GM19025 (cell line): ENCODE measurements at regions not wholly inside any gene's neighbourhood (a gene's known extent, or its start where the extent isn't known, plus 50 kb on each side); places are given as distances from the start of the nearest gene placed in this dataset.
"Not testable (repeated sequence)": the region's sequence is repeated elsewhere in the genome, so short reads cannot be mapped to it uniquely, and the experiment has no call there.

Source experiments
- ATAC-seq: cut with Tn5 transposase; IDR thresholded peaks from one replicate; pipeline ENCODE4 v1.9.1; 2021; ENCODE audit warnings: mild to moderate bottlenecking, low read depth, moderate library complexity; ENCODE audit not compliant: unreplicated experiment

- no peak for ATAC-seq
Measured at GRCh38 chr20:11502671-11503070, 415.0 kb upstream of the BTBD3 start.

GRCh38 chr20:11509776-11510175, 407.9 kb upstream of the BTBD3 start:
- ATAC-seq, result no peak

GRCh38 chr20:11511821-11512220, 405.9 kb upstream of the BTBD3 start:
- no peak for ATAC-seq

- not testable (repeated sequence) for ATAC-seq
Measured at GRCh38 chr20:11513241-11513745, 404.4 kb upstream of the BTBD3 start.

- no peak for ATAC-seq
Measured at GRCh38 chr20:11516448-11516847, 401.2 kb upstream of the BTBD3 start.

GRCh38 chr20:11520596-11520995, 397.1 kb upstream of the BTBD3 start:
- ATAC-seq, result no peak

GRCh38 chr20:11521476-11522365, 396.0 kb upstream of the BTBD3 start:
- no peak for ATAC-seq

GRCh38 chr20:11522366-11522741, 395.3 kb upstream of the BTBD3 start:
- no peak for ATAC-seq

GRCh38 chr20:11529047-11529446, 388.6 kb upstream of the BTBD3 start:
- ATAC-seq, result no peak

GRCh38 chr20:11537032-11537431, 380.7 kb upstream of the BTBD3 start:
- no peak for ATAC-seq

- ATAC-seq, result no peak
Measured at GRCh38 chr20:11539450-11539849, 378.2 kb upstream of the BTBD3 start.

- no peak for ATAC-seq
Measured at GRCh38 chr20:11540558-11540957, 377.1 kb upstream of the BTBD3 start.

GRCh38 chr20:11542645-11543044, 375.0 kb upstream of the BTBD3 start:
- ATAC-seq, result no peak

GRCh38 chr20:11544029-11544678, 373.5 kb upstream of the BTBD3 start:
- ATAC-seq, result peak; percentile 76

GRCh38 chr20:11546939-11547338, 370.8 kb upstream of the BTBD3 start:
- no peak for ATAC-seq

- ATAC-seq, result no peak
Measured at GRCh38 chr20:11549172-11550103, 368.3 kb upstream of the BTBD3 start.

- ATAC-seq, result no peak
Measured at GRCh38 chr20:11550657-11551338, 366.9 kb upstream of the BTBD3 start.

GRCh38 chr20:11551479-11551878, 366.2 kb upstream of the BTBD3 start:
- ATAC-seq, result no peak

GRCh38 chr20:11553603-11554002, 364.1 kb upstream of the BTBD3 start:
- no peak for ATAC-seq

- ATAC-seq, result no peak
Measured at GRCh38 chr20:11555510-11555909, 362.2 kb upstream of the BTBD3 start.
